Panc1 (cell line): ENCODE measurements at regions not wholly inside any gene's neighbourhood (a gene's known extent, or its start where the extent isn't known, plus 50 kb on each side); places are given as distances from the start of the nearest gene placed in this dataset.

ENCODE experiments used
- SIN3A ChIP-seq: IDR thresholded peaks from 2 replicates; pipeline ENCODE4 v1.6.1; 2012; ENCODE audit warnings: low read depth, mild to moderate bottlenecking, low read length, moderate library complexity, borderline replicate concordance; ENCODE audit not compliant: insufficient read depth
- TF ChIP-seq, protein P1 (sequence below): fragments of 450-650 bp; IDR thresholded peaks from 2 replicates; pipeline ENCODE4 v1.5.1; 2017; ENCODE audit warnings: mild to moderate bottlenecking

DNA sequence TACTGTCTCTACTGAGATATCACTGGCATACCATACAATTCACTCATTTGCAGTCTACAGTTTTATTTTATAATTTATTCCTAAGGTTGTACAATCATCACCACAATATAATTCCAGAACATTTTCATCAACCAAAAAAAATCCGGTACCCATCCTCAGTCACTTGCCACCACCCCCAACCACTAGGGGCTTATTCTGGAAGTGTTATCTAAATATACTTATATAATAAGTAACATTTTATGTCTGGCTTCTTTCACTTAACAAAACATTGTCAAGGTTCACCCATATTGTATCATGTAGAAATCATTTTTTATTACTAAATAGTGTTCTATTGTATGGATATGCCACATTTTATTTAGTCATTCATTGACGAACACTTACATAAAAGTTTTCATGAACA lies 440.8 kb downstream of the RNF144A start:
- TF ChIP-seq, protein P1, sequence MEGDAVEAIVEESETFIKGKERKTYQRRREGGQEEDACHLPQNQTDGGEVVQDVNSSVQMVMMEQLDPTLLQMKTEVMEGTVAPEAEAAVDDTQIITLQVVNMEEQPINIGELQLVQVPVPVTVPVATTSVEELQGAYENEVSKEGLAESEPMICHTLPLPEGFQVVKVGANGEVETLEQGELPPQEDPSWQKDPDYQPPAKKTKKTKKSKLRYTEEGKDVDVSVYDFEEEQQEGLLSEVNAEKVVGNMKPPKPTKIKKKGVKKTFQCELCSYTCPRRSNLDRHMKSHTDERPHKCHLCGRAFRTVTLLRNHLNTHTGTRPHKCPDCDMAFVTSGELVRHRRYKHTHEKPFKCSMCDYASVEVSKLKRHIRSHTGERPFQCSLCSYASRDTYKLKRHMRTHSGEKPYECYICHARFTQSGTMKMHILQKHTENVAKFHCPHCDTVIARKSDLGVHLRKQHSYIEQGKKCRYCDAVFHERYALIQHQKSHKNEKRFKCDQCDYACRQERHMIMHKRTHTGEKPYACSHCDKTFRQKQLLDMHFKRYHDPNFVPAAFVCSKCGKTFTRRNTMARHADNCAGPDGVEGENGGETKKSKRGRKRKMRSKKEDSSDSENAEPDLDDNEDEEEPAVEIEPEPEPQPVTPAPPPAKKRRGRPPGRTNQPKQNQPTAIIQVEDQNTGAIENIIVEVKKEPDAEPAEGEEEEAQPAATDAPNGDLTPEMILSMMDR: no peak
- no peak for TF ChIP-seq SIN3A
